NCI-H1417 (cell line): ENCODE measurements at regions not wholly inside any gene's neighbourhood (a gene's known extent, or its start where the extent isn't known, plus 50 kb on each side); places are given as distances from the start of the nearest gene placed in this dataset.
A peak's percentile ranks its signal among the peaks of the same experiment; 100 is the strongest.
"Not testable (repeated sequence)": the region's sequence is repeated elsewhere in the genome, so short reads cannot be mapped to it uniquely, and the experiment has no call there.

Experiments used
- DNase-seq, 3 experiments: peaks; one replicate each; lab custom pipeline; 2025; lab: John Stamatoyannopoulos, UW

DNA sequence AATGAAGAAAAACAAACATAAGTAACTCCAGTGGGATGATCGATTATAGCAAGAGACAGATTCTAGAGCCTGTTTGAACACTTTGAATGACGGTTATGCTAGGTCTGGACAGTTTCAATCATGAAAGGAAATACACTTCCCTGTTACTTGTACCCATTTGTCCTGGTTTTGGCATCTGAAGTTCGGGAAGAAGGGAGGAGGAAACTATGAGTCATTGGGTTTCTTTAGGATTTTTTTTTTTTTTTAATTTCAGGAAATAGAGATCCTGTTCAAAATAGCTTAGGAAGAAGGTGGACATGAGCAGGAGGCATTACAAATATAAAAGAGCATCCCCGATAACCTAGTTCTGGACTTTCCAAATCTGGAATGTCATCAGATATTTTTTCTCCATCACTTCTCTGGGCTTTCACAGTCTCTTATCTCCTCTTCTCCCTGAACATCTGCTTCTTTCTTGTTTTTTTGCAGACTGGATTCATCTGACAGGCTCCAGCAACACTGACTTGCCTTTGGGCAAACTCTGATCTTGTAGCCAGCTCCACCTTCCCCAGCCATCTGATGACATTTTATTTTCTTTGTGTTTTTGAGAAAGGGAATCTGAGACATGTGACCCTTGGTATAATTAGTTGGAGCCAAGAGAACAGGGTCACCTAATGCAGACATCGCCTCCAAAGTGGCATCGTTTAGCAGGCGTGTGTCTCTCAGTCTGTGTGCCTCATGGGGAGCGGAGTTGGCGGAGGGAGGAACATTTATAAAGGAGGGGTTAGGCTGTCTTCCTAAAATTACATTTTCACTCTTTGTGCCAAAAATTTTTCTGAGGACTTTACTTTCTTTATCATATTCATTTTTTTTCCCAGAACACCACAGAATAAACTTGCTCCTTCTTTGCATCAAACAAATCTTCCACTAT is 195.3 kb upstream of the EPHA4 start:
- no peak for DNase-seq

- DNase-seq, result no peak
Observed at GRCh38 chr2:221762496-221762895, 190.4 kb upstream of the EPHA4 start.

GRCh38 chr2:221761260-221761659 is 189.2 kb upstream of the EPHA4 start:
- DNase-seq, result no peak

GRCh38 chr2:221758076-221758475 is 186.0 kb upstream of the EPHA4 start:
- DNase-seq, result no peak

GRCh38 chr2:221753401-221753800 is 181.3 kb upstream of the EPHA4 start:
- no peak for DNase-seq

- no peak for DNase-seq
Observed at GRCh38 chr2:221752781-221753180, 180.7 kb upstream of the EPHA4 start.

DNA sequence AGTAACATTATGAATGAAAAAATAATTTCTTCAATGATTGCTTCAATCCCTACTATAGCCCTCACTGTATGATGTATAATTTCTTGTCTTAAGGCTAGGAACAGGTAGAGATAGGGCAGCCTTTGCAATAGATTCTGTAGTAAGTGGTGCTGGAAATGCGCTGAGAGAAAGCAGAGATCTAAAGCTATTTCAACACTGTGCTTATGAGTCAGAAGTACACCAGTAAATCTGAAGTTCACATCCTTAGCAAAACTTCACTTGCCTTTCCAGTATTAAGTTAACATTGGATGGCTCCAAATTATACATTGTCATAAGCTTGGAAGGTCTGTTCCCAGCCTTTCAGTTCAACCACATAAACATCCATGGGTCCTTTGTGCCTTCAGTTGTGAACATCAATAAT is 178.2 kb upstream of the EPHA4 start:
- DNase-seq, result no peak

DNA sequence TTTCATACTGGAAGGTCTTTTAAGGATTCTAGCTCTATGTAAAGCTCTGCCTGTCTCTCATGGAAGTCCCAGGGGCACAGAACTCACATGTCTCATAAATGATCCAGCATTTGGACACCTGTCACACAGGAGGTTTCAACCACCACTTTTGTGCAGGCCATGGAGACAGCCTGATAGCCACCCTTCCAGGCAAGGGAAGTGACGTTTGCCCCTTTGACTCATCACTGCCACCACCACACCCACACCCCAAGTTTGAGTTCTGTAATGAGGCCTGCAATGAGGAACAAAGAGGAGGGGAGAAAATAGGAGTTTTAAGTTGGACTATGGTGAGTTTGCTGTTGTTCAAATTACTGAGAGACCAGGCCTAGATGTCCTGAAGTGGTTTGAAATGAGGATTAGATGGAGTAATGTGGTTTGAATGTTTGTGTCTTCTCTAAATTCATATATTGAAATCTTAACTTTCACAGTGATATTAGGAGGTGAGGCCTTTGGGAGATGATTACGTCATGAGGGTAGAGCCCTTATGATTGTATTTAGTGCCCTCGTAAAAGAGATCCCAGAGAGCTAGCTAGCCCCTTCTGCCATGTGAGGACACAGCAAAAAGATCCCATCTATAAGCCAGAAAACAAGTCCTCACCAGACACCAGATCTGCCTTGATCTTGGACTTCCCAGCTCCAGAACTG is 175.3 kb upstream of the EPHA4 start:
- no peak for DNase-seq

- DNase-seq, result peak in 2 of 3 experiments; percentile 25 to 48
Observed at GRCh38 chr2:221741496-221742211, 169.6 kb upstream of the EPHA4 start.

DNA sequence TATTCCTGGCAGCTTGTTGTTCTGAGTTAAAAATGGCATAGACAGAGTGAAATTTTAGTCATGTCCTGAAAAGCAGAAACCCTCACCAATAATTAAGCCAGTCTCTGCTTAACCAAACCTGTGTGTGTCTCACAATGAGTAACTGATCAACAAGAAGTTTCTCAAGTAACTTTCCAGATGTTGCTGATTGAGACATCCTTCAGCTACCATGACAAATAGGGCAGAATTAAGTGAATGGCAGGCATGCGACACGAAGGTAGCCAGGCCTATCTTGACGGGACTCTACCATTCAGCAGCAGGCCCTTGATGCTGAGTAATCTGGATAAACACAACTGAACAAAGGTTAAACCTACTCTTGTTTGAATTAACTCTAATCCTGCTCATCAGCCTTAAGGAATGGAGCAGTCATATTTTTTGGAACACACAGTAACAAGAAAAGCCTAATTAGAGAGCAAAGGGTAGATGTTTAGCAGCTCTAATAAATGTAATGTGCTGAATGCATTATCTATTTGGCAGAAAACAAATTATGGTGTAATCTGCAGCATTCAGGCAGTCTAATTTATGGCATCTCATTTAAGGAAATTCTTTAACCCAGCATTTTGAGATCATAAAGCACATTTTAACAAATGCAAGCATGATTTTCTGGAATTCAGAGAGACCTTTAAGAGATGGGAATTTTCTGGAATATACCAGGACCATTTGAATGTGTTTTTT is 159.5 kb upstream of the EPHA4 start:
- DNase-seq, result no peak

DNA sequence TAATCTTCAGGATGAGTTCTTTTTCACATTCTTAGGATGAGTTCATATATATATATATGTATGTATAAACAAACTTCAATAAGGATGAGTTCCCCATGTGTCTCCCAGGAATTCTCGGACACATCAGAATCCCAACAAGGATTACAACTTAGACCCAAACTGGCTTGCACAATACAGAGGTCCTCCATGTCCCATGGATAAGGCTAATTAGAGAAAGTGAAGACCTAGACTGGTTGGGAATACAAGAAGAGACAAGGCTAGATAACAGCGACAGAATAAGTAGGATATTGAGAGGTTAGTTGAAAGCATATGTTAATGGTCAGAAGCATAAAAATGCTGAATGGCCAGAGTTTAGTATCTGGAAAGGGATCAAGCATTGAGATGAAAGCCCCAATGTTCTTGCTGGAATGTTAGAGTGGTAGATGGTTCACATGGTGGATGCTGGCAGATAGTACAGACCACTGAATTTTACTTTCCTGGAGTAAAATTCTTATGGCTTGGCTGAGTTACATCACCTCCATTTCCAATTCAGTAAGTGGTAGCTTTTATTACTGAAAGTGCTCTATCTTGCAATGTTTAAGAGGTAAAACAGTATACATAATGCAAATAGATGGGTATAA is 154.9 kb upstream of the EPHA4 start:
- no peak for DNase-seq

GRCh38 chr2:221724631-221725203 is 152.6 kb upstream of the EPHA4 start:
- DNase-seq, result peak in 1 of 3 experiments; percentile 30

DNA sequence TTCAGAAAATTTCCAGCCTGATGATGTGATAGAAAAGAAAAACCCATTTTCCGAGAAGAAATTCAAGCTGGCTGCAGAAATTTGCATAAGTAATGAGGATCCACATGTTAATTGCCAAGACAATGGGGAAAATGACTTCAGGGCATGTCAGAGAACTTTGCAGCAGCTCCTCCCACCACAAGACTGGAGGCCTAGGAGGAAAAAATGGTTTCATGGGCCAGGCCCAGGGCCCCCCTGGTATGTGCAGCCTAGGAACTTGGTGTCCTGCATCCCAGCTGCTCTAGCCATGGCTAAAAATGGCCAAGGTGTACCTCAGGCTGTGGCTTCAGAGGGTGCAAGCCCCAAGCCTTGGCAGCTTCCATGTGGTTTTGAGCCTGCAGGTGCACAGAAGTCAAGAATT is 152.0 kb upstream of the EPHA4 start:
- not testable (repeated sequence) for DNase-seq

- peak in 1 of 3 experiments; percentile 34 for DNase-seq
Observed at GRCh38 chr2:221716426-221717303, 144.6 kb upstream of the EPHA4 start.

- DNase-seq, result peak in 1 of 3 experiments; percentile 22
Observed at GRCh38 chr2:221715523-221716247, 143.6 kb upstream of the EPHA4 start.

DNA sequence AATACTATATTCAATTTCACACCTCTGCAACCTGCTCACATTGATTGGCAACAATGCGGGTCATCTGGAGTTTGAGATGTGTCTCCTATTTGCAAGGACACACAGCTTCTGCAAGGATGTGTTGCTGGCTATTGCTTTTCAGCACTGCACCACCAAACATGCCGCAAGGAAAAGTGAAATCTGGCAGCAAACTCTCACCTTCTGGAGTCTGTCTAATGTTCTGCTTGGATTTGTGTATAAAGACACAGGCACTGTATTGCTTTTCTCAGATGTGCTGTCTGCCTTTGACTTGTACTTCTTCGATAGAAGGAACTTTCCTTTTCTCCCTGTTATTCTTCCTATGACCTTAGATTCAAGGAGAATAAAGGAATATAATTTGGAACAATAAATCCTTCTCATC is 138.6 kb upstream of the EPHA4 start:
- DNase-seq, result no peak

- DNase-seq, result no peak
Observed at GRCh38 chr2:221708902-221709301, 136.8 kb upstream of the EPHA4 start.

DNA sequence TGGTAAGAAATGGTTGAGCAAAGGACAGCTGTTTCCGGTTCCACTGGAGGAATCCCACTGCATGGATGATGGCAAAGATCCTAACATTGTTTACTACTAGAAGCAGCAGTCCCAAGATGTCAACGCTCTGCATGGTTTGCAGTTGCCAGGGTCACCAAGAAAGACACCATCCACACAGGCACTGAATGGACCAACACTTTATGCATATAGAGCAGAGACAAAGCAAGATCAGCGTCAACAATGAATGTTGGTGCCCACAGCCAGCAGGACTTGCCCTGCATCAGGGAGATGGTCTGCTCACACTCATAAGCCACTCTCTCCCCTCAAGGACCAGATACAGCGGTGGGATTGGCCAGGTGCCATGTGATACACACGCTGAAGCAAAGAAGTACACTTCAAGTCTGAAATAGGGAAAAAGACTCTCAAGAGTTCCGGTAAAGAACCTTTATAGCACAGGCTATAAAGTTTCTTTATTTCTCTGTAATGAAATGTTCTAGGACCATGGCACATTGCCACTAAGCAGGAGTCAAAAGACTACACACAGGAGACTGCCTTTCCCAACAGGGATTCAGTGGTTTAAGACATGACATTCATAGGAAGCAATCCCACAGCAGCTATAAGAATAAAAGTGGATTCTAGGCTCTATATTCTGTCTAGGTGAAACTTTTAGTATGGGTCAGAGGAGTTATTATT is 133.2 kb upstream of the EPHA4 start:
- DNase-seq, result peak in 1 of 3 experiments; percentile 61

DNA sequence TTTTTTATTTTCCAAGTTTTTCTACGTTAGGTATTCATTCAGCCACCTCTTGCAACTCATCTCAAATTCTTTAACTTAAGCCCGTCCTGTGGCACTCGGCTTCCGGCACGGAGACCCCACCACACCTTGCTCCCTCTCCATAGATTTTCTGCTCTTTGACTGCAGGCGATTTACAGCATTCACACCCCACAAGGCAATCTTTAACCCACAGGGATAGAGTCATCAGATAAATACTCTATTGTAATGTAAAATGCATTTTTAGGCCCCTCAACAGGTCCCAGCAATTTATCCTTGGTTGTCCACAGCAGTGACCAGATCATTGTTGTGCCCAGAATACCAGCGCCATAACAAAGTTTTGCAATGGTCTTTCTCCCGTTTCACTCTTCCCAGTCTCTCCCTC is 132.3 kb upstream of the EPHA4 start:
- DNase-seq, result no peak
